Amygdala (tissue), 56 donors: ENCODE measurements at regions not wholly inside any gene's neighbourhood (a gene's known extent, or its start where the extent isn't known, plus 50 kb on each side); places are given as distances from the start of the nearest gene placed in this dataset.

Source experiments
- DNase-seq, 56 donors: peaks; one replicate each; lab custom pipeline; 2025; lab: John Stamatoyannopoulos, UW

- DNase-seq = no peak
These were observed 163.9 kb upstream of the LRRC7 start for GRCh38 chr1:69403756-69404320.

GRCh38 chr1:69404486-69404885 lies 163.2 kb upstream of the LRRC7 start:
- no peak for DNase-seq

DNA sequence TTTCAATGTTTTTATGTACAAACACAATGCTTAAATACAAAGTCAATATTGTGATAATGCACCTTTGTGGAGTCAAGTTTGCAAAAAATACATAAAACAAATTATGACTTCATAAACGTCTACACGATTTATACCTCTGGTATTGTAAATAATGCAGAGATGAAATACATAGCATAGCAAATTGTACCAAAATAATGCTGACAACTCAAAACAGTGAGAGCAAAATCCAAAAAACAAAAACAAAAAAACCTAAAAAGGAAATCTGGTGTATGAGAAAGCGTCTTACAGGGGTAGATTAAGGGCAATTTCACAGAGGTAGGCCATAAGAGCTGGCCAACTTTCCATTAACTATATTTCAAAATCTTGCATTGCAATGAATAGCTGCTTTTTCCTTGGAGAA lies 161.5 kb upstream of the LRRC7 start:
- no peak for DNase-seq

GRCh38 chr1:69409731-69410456 lies 157.8 kb upstream of the LRRC7 start:
- DNase-seq = no peak

- DNase-seq = no peak
These were observed 157.3 kb upstream of the LRRC7 start for GRCh38 chr1:69410457-69410850.

- no peak for DNase-seq
These were observed 156.8 kb upstream of the LRRC7 start for GRCh38 chr1:69410893-69411292.

DNA sequence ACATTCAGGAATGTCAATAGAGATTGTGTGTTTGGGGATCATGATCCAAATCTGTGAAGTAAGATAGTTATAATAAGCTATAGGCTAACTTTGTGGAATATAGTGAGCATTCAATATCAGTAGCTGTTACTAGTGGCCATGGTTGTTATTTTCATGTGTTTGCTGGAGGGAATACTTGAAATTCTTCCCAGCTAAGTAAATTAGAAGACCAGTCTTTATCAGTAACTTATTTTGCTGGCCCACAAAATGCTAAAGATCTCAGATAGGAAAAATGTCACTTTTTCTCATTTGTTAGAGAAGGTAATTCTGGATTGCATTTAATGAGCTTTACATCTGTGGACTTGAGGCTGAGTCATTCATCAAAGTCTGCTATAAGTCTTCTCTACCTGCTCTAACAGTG lies 156.1 kb upstream of the LRRC7 start:
- DNase-seq = no peak

DNA sequence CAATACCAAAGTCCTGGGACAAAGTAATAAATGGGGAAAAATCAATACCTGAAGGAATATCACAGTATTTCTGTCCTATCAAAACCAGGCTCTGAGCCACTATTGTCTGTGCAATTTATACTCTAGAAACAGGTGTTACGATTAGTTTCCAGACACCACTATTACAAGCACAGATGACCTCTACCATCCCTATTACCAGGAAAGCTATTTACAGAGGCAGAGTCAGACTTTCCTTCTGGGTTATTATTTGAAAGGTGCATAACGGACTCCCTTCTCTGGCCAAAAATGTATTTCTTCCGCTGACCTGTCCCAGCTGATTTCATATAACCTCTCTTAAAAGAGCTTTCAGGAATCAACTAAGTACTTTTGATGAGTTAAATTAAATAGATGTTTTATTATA lies 154.6 kb upstream of the LRRC7 start:
- no peak for DNase-seq

DNA sequence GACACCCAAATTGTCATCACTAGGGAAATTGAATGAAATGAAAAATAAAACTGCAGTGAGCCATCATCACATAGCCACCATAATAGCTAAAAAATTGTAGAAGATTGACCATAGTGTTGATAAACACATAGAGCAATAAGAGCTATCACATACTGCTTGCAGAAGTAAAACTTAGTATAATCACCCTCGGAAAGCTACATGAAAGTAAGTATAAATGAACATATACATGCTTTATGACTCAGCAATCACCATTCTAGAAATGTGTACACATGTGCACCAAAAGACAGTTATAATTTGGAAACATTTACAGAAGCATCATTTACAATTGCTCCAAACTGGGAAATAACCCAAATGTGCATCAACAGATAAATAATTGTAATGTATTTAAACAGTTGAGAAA lies 153.1 kb upstream of the LRRC7 start:
- DNase-seq = no peak

GRCh38 chr1:69421286-69421685 lies 146.4 kb upstream of the LRRC7 start:
- DNase-seq = no peak

DNA sequence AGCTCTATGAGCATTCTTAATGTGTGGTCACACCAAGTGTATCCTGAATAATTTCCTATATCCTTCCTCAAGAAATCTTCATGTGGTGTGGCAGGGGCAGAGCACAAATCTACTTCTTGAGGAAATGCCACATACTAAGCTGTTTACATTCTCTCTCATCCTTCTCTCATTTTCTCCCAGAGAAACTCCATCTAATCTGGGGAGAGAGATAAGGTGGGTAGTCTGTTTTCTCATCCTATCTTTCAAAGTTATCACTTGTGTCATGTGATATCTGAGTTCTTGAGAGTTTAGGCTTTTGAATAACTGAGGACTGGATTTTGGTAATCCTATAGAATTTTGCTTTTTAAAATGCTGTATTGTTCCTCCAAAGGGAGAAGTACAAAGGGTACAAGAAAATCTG lies 141.9 kb upstream of the LRRC7 start:
- no peak for DNase-seq

DNA sequence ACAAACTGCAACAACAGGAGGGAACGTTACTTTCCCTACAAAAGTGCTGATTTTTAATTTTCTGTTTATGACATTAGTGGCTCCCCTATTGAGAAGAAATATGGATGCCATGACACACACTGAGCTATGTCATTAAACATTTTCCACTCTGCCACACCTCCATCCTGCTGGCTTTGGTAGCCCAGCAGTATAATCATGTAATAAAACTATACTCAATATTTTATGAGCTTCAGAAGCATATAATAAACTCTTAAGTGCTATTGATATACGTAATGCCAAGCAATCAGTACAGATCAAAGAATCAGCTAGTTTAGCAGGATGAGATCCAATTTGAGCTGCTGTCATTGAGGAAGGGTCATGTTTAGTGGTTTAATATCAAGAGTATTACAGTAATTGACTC lies 141.3 kb upstream of the LRRC7 start:
- DNase-seq = no peak

DNA sequence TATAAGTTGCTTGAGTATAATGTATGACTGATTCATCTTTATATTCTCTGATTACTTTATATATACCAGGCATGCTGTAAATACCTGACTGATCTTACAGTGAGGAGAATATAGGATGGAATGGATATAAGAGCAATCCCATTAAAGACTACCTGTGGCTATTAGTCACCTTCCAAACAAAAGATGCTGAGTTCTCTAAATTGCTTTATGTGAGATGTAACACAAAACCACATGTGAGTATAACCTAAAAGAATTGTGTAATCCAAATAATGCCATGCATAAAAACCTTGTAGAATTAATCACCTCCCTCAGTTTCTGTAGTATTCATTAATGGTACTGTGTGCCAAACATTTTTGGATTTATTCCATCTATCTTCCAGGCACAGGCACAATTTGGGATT lies 134.6 kb upstream of the LRRC7 start:
- DNase-seq = no peak

GRCh38 chr1:69436151-69436550 lies 131.6 kb upstream of the LRRC7 start:
- DNase-seq = no peak

DNA sequence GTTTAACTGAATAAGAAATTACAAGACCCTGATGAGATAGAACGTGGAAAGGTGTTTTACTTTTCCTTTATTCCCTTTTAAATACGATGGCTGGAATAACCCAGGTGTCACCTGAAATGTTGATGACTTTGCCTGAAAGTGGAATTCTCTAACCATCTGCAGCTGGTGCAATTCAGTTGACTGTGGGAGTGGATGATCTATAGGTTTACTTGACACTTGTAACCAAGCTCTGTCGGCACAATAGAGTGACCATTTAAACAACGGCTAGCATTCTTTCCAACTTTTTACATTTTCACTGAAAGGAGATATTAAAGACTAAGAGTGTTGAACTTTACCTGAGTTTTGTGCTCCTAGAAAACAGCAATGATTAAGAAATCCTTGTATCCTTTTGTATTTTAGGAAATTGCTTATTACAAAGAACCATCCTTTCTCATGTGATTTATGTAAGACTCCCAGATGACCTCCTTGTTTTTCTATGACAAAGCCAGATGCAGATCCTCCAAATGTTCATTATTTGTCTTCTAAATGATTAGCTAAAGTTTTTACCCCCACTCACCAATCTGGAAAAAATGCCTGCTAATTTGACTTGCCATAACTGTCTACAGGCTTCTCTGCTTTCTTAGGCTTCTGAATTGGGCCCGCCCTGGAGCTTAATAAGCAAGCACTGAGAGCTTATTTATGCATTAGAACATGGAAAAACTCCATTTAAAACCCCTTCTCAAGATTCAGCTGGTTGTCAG lies 129.5 kb upstream of the LRRC7 start:
- no peak for DNase-seq

- no peak for DNase-seq
These were observed 126.2 kb upstream of the LRRC7 start for GRCh38 chr1:69441496-69441895.

DNA sequence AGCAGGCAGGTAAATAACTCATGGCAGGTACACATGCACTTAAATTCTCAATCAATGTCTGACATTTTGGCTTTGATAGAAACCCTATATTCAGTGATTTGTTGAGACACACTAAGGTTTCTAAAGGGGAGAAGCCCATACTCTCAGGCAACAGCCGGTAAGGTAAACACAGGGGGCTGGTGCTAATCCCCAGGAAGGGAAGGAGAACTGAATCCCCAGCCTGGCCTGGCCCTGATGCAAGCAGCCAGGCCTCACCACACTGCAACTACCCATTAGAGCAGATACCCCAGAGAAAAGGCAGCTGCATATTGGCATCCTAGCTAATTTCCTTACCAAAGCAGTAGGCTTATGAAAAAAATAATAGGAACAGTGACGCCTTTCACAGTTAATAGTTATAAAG lies 116.5 kb upstream of the LRRC7 start:
- no peak for DNase-seq

DNA sequence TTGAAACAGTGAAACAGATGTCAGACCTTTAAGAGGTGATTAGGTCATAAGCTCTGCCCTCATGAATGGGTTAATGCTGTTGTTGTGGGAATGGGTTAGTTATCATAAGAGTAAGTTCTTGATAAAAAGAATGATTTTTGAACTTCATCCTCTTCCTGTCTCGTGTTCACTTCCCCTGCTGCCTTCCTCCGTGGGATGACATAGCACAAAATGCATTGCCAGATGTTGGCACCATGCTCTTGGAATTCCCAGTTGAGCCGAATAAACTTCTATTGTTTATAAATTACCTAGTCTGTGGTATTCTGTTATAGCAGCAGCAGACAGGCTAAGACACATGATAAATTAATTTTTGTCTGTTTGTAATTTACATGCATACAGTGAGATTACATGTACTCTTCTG lies 112.0 kb upstream of the LRRC7 start:
- DNase-seq = no peak

GRCh38 chr1:69459244-69459643 lies 108.5 kb upstream of the LRRC7 start:
- no peak for DNase-seq

- no peak for DNase-seq
These were observed 92.7 kb upstream of the LRRC7 start for GRCh38 chr1:69475021-69475420.

- no peak for DNase-seq
These were observed 88.0 kb upstream of the LRRC7 start for GRCh38 chr1:69479734-69480133.

DNA sequence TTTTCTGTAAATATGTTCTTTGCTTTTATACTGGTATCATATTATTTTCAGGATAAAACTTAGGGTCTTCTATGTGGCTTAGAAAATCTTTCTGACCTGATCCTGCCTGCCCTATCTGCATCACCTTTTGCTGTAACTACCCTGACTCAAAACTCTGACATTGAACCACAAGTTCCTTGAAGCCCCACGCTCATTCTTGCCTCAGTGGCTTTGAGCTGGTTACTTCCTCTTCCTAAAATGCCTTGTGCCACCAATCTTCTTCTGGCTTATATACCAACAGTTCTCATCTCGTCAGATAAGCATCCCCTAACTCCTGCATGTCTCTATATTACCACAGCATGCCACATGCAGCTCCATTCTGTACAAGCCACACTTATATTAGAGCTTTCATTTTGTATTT lies 84.5 kb upstream of the LRRC7 start:
- no peak for DNase-seq
